IMR-90 (cell line): ENCODE measurements at regions not wholly inside any gene's neighbourhood (a gene's known extent, or its start where the extent isn't known, plus 50 kb on each side); places are given as distances from the start of the nearest gene placed in this dataset.

ENCODE experiments used
- ATAC-seq: fragments of 200-7000 bp; cut with Tn5 transposase; 2 replicates; pipeline ENCODE4 v1.9.1; 2020; ENCODE audit warnings: low read depth, mild to moderate bottlenecking, moderate library complexity
- BruUV-seq: library from RNA; stranded (reverse); fragments of 400-500 nt; replicated peaks from 2 replicates; lab custom pipeline; 2021; lab: Mats Ljungman, UMichigan
- CTCF ChIA-PET: fragments of 300-600 bp; formaldehyde crosslinking; extraction: SDS; loops from one replicate; lab custom pipeline; 2021; ENCODE audit warnings: antibody characterized with exemption; lab: Yijun Ruan, JAX
- POLR2A ChIA-PET: fragments of 300-600 bp; sonication (Branson Sonifier 250); formaldehyde crosslinking; loops from one replicate; lab custom pipeline; 2022; ENCODE audit warnings: antibody characterized with exemption; ENCODE audit not compliant: unreplicated experiment; lab: Charles Lee
- DNase-seq: peaks from one replicate; pipeline ENCODE4 v3.0.0; 2013
- H2AFZ ChIP-seq: replicated peaks from 2 replicates; pipeline ENCODE3; 2013; ENCODE audit warnings: low read length, mild to moderate bottlenecking; ENCODE audit not compliant: poor library complexity
- H2AK5ac ChIP-seq: 2 replicates; pipeline ENCODE4 v1.6.1; 2013; ENCODE audit warnings: low read depth, low read length, inconsistent platforms
- H2AK9ac ChIP-seq: replicated peaks from 2 replicates; pipeline ENCODE3; 2013; ENCODE audit warnings: mild to moderate bottlenecking, low read depth, low read length, moderate library complexity; ENCODE audit not compliant: poor library complexity
- H2BK120ac ChIP-seq: 2 replicates; pipeline ENCODE4 v1.6.1; 2013; ENCODE audit warnings: low read depth, low read length, inconsistent platforms
- H2BK15ac ChIP-seq: 3 replicates; pipeline ENCODE4 v1.6.1; 2013; ENCODE audit warnings: low read depth, low read length, inconsistent platforms
- H2BK20ac ChIP-seq: 2 replicates; pipeline ENCODE4 v1.6.1; 2013; ENCODE audit warnings: low read depth, mild to moderate bottlenecking, inconsistent platforms, low read length, moderate library complexity
- H2BK5ac ChIP-seq: 2 replicates; pipeline ENCODE4 v1.6.1; 2013; ENCODE audit warnings: mild to moderate bottlenecking, low read depth, low read length, inconsistent platforms; ENCODE audit not compliant: poor library complexity, severe bottlenecking
- H3K14ac ChIP-seq: replicated peaks from 2 replicates; pipeline ENCODE4 v1.6.1; 2013; ENCODE audit warnings: low read depth, low read length, inconsistent platforms
- H3K18ac ChIP-seq: 2 replicates; pipeline ENCODE4 v1.6.1; 2013; ENCODE audit warnings: low read depth, low read length, control low read depth
- H3K23ac ChIP-seq: 2 replicates; pipeline ENCODE4 v1.6.1; 2013; ENCODE audit warnings: low read depth, low read length, inconsistent platforms
- H3K27ac ChIP-seq: 2 replicates; pipeline ENCODE4 v1.5.1; 2013; ENCODE audit warnings: mild to moderate bottlenecking, control low read depth, low read length; ENCODE audit not compliant: insufficient read depth
- H3K27me3 ChIP-seq: 2 replicates; pipeline ENCODE4 v1.6.1; 2013; ENCODE audit warnings: low read length; ENCODE audit not compliant: control insufficient read depth, insufficient read depth
- H3K36me3 ChIP-seq: 2 replicates; pipeline ENCODE4 v1.6.1; 2013; ENCODE audit warnings: low read length, mixed read lengths; ENCODE audit not compliant: control insufficient read depth, insufficient read depth
- H3K4ac ChIP-seq: 2 replicates; pipeline ENCODE4 v1.6.1; 2013; ENCODE audit warnings: low read depth, low read length, inconsistent platforms
- H3K4me1 ChIP-seq: 2 replicates; pipeline ENCODE4 v1.6.1; 2013; ENCODE audit warnings: low read length, mixed read lengths; ENCODE audit not compliant: control insufficient read depth, insufficient read depth
- H3K4me2 ChIP-seq: 2 replicates; pipeline ENCODE4 v1.6.1; 2013; ENCODE audit warnings: low read depth, mild to moderate bottlenecking, control low read depth, low read length, moderate library complexity
- H3K4me3 ChIP-seq: 2 replicates; pipeline ENCODE4 v1.5.1; 2013; ENCODE audit warnings: low read depth, mild to moderate bottlenecking, control low read depth, low read length, moderate library complexity; ENCODE audit not compliant: insufficient read depth
- H3K56ac ChIP-seq: 2 replicates; pipeline ENCODE4 v1.6.1; 2013; ENCODE audit warnings: low read length, inconsistent platforms; ENCODE audit not compliant: insufficient read depth; ENCODE audit errors: extremely low read depth
- H3K79me1 ChIP-seq, 2 experiments: 2 replicates each; pipeline ENCODE4 v1.6.1; 2013; ENCODE audit warnings: low read length in 2 of 2, inconsistent platforms in 1 of 2, low read depth in 1 of 2
- H3K9ac ChIP-seq: 2 replicates; pipeline ENCODE4 v1.6.1; 2013; ENCODE audit warnings: low read depth, low read length, control low read depth
- H3K9me1 ChIP-seq: 2 replicates; pipeline ENCODE4 v1.6.1; 2013; ENCODE audit warnings: low read length, inconsistent platforms; ENCODE audit not compliant: insufficient read depth
- H3K9me3 ChIP-seq: 2 replicates; pipeline ENCODE4 v1.6.1; 2013; ENCODE audit warnings: low read length; ENCODE audit not compliant: control insufficient read depth, insufficient read depth
- H4K20me1 ChIP-seq: 2 replicates; pipeline ENCODE4 v1.6.1; 2013; ENCODE audit warnings: low read length, inconsistent platforms; ENCODE audit not compliant: insufficient read depth
- H4K5ac ChIP-seq: 2 replicates; pipeline ENCODE4 v1.6.1; 2013; ENCODE audit warnings: mild to moderate bottlenecking, low read depth, low read length, control low read depth
- H4K8ac ChIP-seq, 2 experiments: 2 replicates each; pipeline ENCODE4 v1.6.1; 2013; ENCODE audit warnings: low read depth in 2 of 2, low read length in 2 of 2, control low read depth in 1 of 2, inconsistent platforms in 1 of 2
- H4K91ac ChIP-seq: 2 replicates; pipeline ENCODE4 v1.6.1; 2013; ENCODE audit warnings: low read depth, low read length, inconsistent platforms; ENCODE audit not compliant: insufficient read depth
- BHLHE40 ChIP-seq: fragments of 150-350 bp; IDR thresholded peaks from 2 replicates; pipeline ENCODE4 v1.6.1; 2016; ENCODE audit warnings: mild to moderate bottlenecking, low read depth, low read length
- CEBPB ChIP-seq: IDR thresholded peaks from 2 replicates; pipeline ENCODE4 v1.6.1; 2012; ENCODE audit warnings: low read depth, low read length, improper control_type of control experiment
- CHD1 ChIP-seq: IDR thresholded peaks from 2 replicates; pipeline ENCODE4 v1.6.1; 2012; ENCODE audit warnings: low read depth, low read length, improper control_type of control experiment
- ELK1 ChIP-seq: fragments of 150-350 bp; IDR thresholded peaks from 2 replicates; pipeline ENCODE4 v1.6.1; 2016; ENCODE audit warnings: low read depth, mild to moderate bottlenecking, low read length, moderate library complexity, borderline replicate concordance
- FOS ChIP-seq: fragments of 150-350 bp; IDR thresholded peaks from 2 replicates; pipeline ENCODE4 v1.6.1; 2016; ENCODE audit warnings: low read depth, low read length
- NFE2L2 ChIP-seq: fragments of 150-350 bp; IDR thresholded peaks from 2 replicates; pipeline ENCODE4 v1.6.1; 2016; ENCODE audit warnings: low read depth, mild to moderate bottlenecking, low read length
- RCOR1 ChIP-seq: IDR thresholded peaks from 2 replicates; pipeline ENCODE4 v1.6.1; 2012; ENCODE audit warnings: mild to moderate bottlenecking, low read length, improper control_type of control experiment; ENCODE audit not compliant: insufficient replicate concordance
- RFX5 ChIP-seq: IDR thresholded peaks from 2 replicates; pipeline ENCODE4 v1.8.0; 2012; ENCODE audit warnings: low read depth, mild to moderate bottlenecking, low read length, moderate library complexity
- SMC3 ChIP-seq: fragments of 150-350 bp; IDR thresholded peaks from 2 replicates; pipeline ENCODE4 v1.6.1; 2016; ENCODE audit warnings: low read depth, mild to moderate bottlenecking, antibody characterized with exemption, low read length, moderate library complexity
- dilution Hi-C: fragments of 300-500 bp; cut with HindIII; formaldehyde crosslinking; loops from one replicate; pipeline ENCODE4 v1.14.3; 2018; ENCODE audit warnings: low sequenced_read_pairs; ENCODE audit not compliant: unreplicated experiment
- in situ Hi-C: fragments of 300-500 bp; cut with MboI; formaldehyde crosslinking; loops from 3 replicates; pipeline ENCODE4 v1.14.3; 2019; ENCODE audit warnings: low sequenced_read_pairs, inconsistent platforms, mixed read lengths
- intact Hi-C: fragments of 100-400 bp; cut with micrococcal nuclease; formaldehyde crosslinking; loops from 2 replicates; pipeline ENCODE4 v1.10.0; 2022
- TF ChIP-seq, protein P1 (sequence below): conservative IDR thresholded peaks from 2 replicates; pipeline ENCODE4 v1.5.1; 2012; ENCODE audit warnings: mild to moderate bottlenecking, low read depth, low read length, improper control_type of control experiment

GRCh38 chr7:131154380-131154779 lies 173.3 kb upstream of the MKLN1 start:
- CTCF ChIA-PET: no interaction called here
- H3K27me3 ChIP-seq: no peaks in the 10 kb centered on the region
- no peak for ATAC-seq
- 0 out of 2 replicates have a peak overlapping the region, but pooled peaks have one; percentile 25 for H3K4ac ChIP-seq
- peak overlapping the region; percentile 39; the same call in 1 of the 2 replicates for H4K5ac ChIP-seq
- H3K56ac ChIP-seq: no peak overlapping the region
- TF ChIP-seq, protein P1, sequence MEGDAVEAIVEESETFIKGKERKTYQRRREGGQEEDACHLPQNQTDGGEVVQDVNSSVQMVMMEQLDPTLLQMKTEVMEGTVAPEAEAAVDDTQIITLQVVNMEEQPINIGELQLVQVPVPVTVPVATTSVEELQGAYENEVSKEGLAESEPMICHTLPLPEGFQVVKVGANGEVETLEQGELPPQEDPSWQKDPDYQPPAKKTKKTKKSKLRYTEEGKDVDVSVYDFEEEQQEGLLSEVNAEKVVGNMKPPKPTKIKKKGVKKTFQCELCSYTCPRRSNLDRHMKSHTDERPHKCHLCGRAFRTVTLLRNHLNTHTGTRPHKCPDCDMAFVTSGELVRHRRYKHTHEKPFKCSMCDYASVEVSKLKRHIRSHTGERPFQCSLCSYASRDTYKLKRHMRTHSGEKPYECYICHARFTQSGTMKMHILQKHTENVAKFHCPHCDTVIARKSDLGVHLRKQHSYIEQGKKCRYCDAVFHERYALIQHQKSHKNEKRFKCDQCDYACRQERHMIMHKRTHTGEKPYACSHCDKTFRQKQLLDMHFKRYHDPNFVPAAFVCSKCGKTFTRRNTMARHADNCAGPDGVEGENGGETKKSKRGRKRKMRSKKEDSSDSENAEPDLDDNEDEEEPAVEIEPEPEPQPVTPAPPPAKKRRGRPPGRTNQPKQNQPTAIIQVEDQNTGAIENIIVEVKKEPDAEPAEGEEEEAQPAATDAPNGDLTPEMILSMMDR: no peak
- no peak for TF ChIP-seq FOS
- no peak for TF ChIP-seq RCOR1
- TF ChIP-seq BHLHE40: no peak
- TF ChIP-seq ELK1: no peak
- no peak for TF ChIP-seq CEBPB
- TF ChIP-seq RFX5: no peak
- no peak for TF ChIP-seq SMC3
- no peak for TF ChIP-seq NFE2L2
- TF ChIP-seq CHD1: no peak
- no peak overlapping the region for H2BK15ac ChIP-seq
- peak overlapping the region in 1 of 2 experiments; percentile 66; a peak in 2 of 4 replicates for H4K8ac ChIP-seq
- peak overlapping the region; percentile 39; the same call in 1 of the 2 replicates for H2BK20ac ChIP-seq
- H3K14ac ChIP-seq: peak overlapping the region; percentile 71
- in situ Hi-C loops: no loop called here
- DNase-seq: no peak
- H2AFZ ChIP-seq: no peak overlapping the region
- POLR2A ChIA-PET: no interaction called here
- H3K27ac ChIP-seq: no peak overlapping the region
- H3K23ac ChIP-seq: no peak overlapping the region
- no peak overlapping the region for H3K4me2 ChIP-seq
- no TSS peak for BruUV-seq
- intact Hi-C loops: no loop called here
- dilution Hi-C loops: no loop called here
- H2AK9ac ChIP-seq: no peak overlapping the region
- no peak overlapping the region for H3K4me3 ChIP-seq
- peak overlapping the region; percentile 54; the same call in 1 of the 2 replicates for H3K18ac ChIP-seq
- no peaks in the 10 kb centered on the region for H4K20me1 ChIP-seq
- H2AK5ac ChIP-seq: no peak overlapping the region
- H2BK5ac ChIP-seq: peak overlapping the region; percentile 40
- H3K36me3 ChIP-seq: no peaks in the 10 kb centered on the region
- no peak overlapping the region for H3K9ac ChIP-seq
- H3K9me3 ChIP-seq: no peaks in the 10 kb centered on the region
- H2BK120ac ChIP-seq: peak overlapping the region; percentile 56; the same call in 1 of the 2 replicates
- H3K9me1 ChIP-seq: peaks cover 10% of the 10 kb centered on the region; the same call in 1 of the 2 replicates
- H3K4me1 ChIP-seq: no peaks in the 10 kb centered on the region; the same call in 1 of the 2 replicates
- no peak overlapping the region for H4K91ac ChIP-seq
- H3K79me1 ChIP-seq: 0 out of 4 replicates have a peak, but pooled peaks cover 0 to 4% of the 10 kb centered on the region in 2 experiments
